ENCODE measurements at regions not wholly inside any gene's neighbourhood (a gene's known extent, or its start where the extent isn't known, plus 50 kb on each side); places are given as distances from the start of the nearest gene placed in this dataset.
A peak's percentile ranks its signal among the peaks of the same experiment; 100 is the strongest.

- Histone ChIP-seq H3K4me3 (no peak overlapping the region), H3K36me3 (no peaks in the 10 kb centered on the region), H3K4me1 (no peaks in the 10 kb centered on the region), H3K27ac (peak overlapping the region; percentile 37 to 68), H3K27me3 (no peaks in the 10 kb centered on the region), H3K9me3 (no peaks in the 10 kb centered on the region)
- TF ChIP-seq POLR2A (IDR thresholded peaks at IDR 0.05) (no peak), CTCF (IDR thresholded peaks at IDR 0.05) (peak in 2 of 4 experiments; percentile 6 to 30)
- intact Hi-C loops (cut with DNase I; ENCODE audit: low total_unique reads), result no loop called here
- DNase-seq, result no peak
Observed at GRCh38 chr2:18455236-18455862, 105.1 kb downstream of the RDH14 start.

- intact Hi-C loops (cut with DNase I; ENCODE audit: low total_unique reads), result no loop called here
- TF ChIP-seq POLR2A (IDR thresholded peaks at IDR 0.05) (no peak), CTCF (IDR thresholded peaks at IDR 0.05) (no peak)
- peak overlapping the region; percentile 37 to 68 for H3K27ac ChIP-seq
Observed at GRCh38 chr2:18454692-18455235, 105.7 kb downstream of the RDH14 start.

GRCh38 chr2:18446715-18447114, 113.7 kb downstream of the RDH14 start:
- Histone ChIP-seq H3K27ac (peak overlapping the region in 1 of 2 donors; percentile 49), H3K4me1 (no peaks in the 10 kb centered on the region), H3K27me3 (no peaks in the 10 kb centered on the region), H3K9me3 (no peaks in the 10 kb centered on the region), H3K4me3 (no peak overlapping the region), H3K36me3 (no peaks in the 10 kb centered on the region)
- DNase-seq, result no peak
- intact Hi-C loops (cut with DNase I; ENCODE audit: low total_unique reads), result no loop called here
- TF ChIP-seq POLR2A (IDR thresholded peaks at IDR 0.05) (no peak), CTCF (IDR thresholded peaks at IDR 0.05) (no peak)

More at GRCh38 chr2:18454692-18455235, 105.7 kb downstream of the RDH14 start:
- no peaks in the 10 kb centered on the region for H3K36me3 ChIP-seq
- H3K4me1 ChIP-seq, result no peaks in the 10 kb centered on the region
- no peak overlapping the region for H3K4me3 ChIP-seq
- DNase-seq, result no peak
- H3K27me3 ChIP-seq, result no peaks in the 10 kb centered on the region
- H3K9me3 ChIP-seq, result no peaks in the 10 kb centered on the region

GRCh38 chr2:18445433-18446320, 114.8 kb downstream of the RDH14 start:
- no peaks in the 10 kb centered on the region for H3K36me3 ChIP-seq
- DNase-seq, result peak; percentile 50 to 58
- H3K4me1 ChIP-seq, result no peaks in the 10 kb centered on the region
- peak overlapping the region in 1 of 2 donors; percentile 49 for H3K27ac ChIP-seq
- intact Hi-C loops (cut with DNase I; ENCODE audit: low total_unique reads), result no loop called here
- no peaks in the 10 kb centered on the region for H3K27me3 ChIP-seq
- H3K4me3 ChIP-seq, result no peak overlapping the region
- H3K9me3 ChIP-seq, result no peaks in the 10 kb centered on the region
- TF ChIP-seq CTCF (IDR thresholded peaks at IDR 0.05) (no peak), POLR2A (IDR thresholded peaks at IDR 0.05) (no peak)

GRCh38 chr2:18444806-18445205, 115.6 kb downstream of the RDH14 start:
- DNase-seq, result no peak
- Histone ChIP-seq H3K36me3 (no peaks in the 10 kb centered on the region), H3K27me3 (no peaks in the 10 kb centered on the region), H3K9me3 (no peaks in the 10 kb centered on the region), H3K4me3 (no peak overlapping the region), H3K4me1 (peaks cover 0 to under 1% of the 10 kb centered on the region in 2 donors), H3K27ac (no peak overlapping the region)
- intact Hi-C loops (cut with DNase I; ENCODE audit: low total_unique reads), result no loop called here
- no peak for TF ChIP-seq CTCF (IDR thresholded peaks at IDR 0.05)
- no peak for TF ChIP-seq POLR2A (IDR thresholded peaks at IDR 0.05)
